Epithelial cell of proximal tubule (primary cell): ENCODE measurements at regions not wholly inside any gene's neighbourhood (a gene's known extent, or its start where the extent isn't known, plus 50 kb on each side); places are given as distances from the start of the nearest gene placed in this dataset.

Experiments
- DNase-seq: peaks from one replicate; pipeline ENCODE4 v3.0.0-alpha.2; 2011; ENCODE audit warnings: low read depth
- H3K4me3 ChIP-seq: 2 replicates; pipeline ENCODE4 v1.5.1; 2011; ENCODE audit warnings: low read depth, mild to moderate bottlenecking, low read length
- TF ChIP-seq, protein P1 (sequence below): conservative IDR thresholded peaks from 2 replicates; pipeline ENCODE4 v1.5.1; 2012; ENCODE audit warnings: low read depth, mild to moderate bottlenecking, low read length

DNA sequence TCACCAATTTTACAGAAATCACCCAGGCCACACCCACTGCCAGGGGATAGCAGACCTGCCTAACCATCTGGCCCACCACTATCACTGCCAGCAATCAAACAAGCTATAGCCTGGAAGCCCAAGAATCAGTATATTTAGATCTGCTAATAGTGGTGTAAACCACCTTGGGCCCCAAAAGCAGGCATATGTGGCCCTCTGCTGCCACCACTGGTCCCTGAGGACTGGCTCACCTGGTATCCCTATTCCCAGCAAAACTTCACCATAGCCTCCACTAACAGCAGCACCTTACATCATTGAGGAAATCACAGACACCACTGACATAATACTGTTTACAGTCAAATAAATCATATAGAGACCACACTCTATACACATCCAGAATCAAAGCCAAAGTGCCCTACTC, 880.4 kb upstream of the MAN1A1 start:
- DNase-seq, result no peak
- TF ChIP-seq, protein P1, sequence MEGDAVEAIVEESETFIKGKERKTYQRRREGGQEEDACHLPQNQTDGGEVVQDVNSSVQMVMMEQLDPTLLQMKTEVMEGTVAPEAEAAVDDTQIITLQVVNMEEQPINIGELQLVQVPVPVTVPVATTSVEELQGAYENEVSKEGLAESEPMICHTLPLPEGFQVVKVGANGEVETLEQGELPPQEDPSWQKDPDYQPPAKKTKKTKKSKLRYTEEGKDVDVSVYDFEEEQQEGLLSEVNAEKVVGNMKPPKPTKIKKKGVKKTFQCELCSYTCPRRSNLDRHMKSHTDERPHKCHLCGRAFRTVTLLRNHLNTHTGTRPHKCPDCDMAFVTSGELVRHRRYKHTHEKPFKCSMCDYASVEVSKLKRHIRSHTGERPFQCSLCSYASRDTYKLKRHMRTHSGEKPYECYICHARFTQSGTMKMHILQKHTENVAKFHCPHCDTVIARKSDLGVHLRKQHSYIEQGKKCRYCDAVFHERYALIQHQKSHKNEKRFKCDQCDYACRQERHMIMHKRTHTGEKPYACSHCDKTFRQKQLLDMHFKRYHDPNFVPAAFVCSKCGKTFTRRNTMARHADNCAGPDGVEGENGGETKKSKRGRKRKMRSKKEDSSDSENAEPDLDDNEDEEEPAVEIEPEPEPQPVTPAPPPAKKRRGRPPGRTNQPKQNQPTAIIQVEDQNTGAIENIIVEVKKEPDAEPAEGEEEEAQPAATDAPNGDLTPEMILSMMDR, result no peak
- no peak overlapping the region for H3K4me3 ChIP-seq

DNA sequence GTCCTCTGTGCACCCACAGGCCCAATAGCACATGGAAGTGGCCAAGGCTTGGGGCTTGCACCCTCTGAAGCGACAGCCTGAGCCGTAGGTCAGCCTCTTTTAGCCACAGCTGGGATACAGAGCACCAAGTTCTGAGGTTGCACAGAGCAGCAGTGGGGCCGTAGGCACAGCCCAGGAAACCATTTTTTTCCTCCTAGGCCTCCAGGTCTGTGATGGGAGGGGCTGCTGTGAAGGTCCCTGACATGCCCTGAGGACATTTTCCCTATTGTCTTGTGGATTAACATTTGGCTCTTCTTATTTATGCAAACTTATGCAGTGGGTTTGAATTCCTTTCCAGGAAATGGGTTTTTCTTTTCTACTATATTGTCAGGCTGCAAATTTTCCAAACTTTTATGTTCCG, 878.7 kb upstream of the MAN1A1 start:
- no peak overlapping the region for H3K4me3 ChIP-seq
- TF ChIP-seq, protein P1, result no peak
- no peak for DNase-seq

DNA sequence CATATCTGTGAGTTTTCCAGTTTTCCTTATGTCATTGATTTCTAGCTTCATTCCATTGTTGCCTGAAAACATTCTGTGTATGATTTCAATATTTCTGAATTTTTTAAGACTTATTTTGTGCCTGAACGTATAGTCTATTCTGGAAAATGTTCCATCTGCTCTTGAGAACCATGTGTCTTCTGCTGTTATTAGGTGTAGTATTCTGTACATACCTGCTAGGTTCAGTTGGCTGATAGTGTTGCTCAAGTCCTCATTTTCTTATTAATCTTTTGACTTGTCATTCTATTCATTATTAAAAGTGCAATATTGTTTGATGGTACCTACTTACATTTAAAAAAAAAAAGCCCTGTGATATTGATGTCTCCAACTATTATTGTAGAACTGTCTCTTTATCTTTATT, 869.8 kb upstream of the MAN1A1 start:
- no peak for DNase-seq
- H3K4me3 ChIP-seq, result no peak overlapping the region
- TF ChIP-seq, protein P1, result no peak

DNA sequence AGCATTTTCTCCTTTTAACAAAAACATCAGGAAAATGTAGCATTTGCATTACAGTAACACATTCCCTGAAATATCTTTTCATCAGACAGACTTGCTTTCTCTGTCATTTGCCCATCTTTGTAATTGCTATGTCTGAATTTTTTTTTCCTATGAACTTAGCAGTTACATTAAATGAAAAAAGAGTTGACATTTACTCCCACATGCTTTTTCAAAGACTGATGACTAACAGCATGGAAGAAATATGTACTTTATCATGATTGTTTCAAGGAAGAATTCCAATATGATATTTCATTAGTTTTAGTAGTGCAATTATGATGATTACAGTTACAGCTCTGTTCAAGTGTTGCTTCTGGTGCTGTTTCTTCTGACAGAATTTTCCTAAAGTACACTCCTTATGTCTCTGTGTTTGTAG, 864.5 kb upstream of the MAN1A1 start:
- H3K4me3 ChIP-seq, result no peak overlapping the region
- DNase-seq, result no peak
- TF ChIP-seq, protein P1, result no peak

DNA sequence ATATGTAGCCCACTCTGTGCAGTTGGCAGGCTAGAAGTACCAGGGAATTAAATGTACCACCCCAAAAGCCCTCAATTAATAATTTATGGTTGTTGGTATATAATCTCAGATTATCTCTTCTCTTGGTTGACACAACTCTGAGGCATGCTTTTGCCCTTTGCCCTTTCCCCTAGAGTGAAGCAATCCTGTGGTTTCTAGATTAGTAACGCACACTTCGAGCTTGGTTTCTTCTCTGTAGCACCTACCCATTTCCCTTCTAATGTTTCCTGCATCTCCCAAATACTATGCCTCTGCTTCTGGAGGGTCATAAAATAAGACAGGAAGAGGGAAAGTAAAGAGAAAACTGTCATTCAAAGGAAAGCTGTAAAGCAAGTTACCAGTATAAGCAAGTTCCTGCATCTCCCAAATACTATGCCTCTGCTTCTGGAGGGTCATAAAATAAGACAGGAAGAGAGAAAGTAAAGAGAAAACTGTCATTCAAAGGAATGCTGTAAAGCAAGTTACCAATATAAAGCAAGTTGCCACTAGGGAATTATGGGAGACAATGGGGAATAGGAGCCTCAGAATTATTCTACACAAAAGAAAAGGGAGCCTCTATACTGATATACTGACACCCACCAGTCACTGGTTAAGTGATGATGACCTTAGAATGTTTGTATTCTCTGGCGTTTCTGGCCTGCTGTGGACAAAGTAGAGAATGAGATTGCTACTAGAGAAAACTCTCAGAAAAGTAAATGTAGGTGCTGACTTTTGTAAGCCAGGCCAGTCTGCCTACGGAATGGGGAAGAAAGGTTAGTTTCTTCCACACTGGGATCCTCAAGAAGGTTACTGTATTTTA, 862.6 kb upstream of the MAN1A1 start:
- H3K4me3 ChIP-seq, result no peak overlapping the region
- peak; percentile 3 for DNase-seq
- TF ChIP-seq, protein P1, result no peak

DNA sequence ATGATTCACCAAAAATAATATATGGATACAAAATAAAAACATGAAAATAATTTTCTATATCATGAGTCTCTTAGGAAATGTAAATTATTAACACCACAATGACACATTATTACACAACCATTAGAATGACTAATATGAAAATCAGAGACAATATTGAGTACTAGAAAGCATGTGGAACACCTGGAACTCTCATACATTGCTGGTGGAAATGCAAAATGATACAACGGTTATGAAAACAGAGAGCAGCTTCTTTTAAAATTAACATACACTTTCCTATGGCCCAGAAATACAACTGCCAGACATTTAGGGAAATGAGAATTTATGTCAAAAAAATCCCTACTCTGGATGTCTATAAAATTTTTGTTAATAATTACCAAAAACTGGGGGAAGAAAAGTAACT, 853.3 kb upstream of the MAN1A1 start:
- DNase-seq, result no peak
- H3K4me3 ChIP-seq, result no peak overlapping the region
- TF ChIP-seq, protein P1, result no peak

DNA sequence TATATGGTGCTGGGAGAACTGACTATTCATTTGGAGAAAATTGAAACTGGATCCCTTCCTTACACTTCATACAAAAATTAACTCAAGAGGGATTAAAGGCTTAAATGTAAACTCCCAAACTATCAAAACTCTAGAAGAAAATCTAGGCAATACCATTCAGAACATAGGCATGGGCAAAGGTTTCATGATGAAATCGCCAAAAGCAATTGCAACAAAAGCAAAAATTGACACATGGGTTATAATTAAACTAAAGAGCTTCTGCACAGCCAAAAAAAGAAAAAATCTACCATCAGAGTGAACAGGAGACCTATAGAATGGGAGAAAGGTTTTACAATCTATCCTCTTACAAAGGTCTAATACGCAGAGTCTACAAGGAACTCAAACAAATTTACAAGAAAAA, 851.3 kb upstream of the MAN1A1 start:
- TF ChIP-seq, protein P1, result no peak
- H3K4me3 ChIP-seq, result no peak overlapping the region
- DNase-seq, result no peak
